GM23338 (cell line): ENCODE measurements at regions not wholly inside any gene's neighbourhood (a gene's known extent, or its start where the extent isn't known, plus 50 kb on each side); places are given as distances from the start of the nearest gene placed in this dataset.

ENCODE experiments used
- ATAC-seq: fragments of 200-7000 bp; cut with Tn5 transposase; 3 replicates; pipeline ENCODE4 v1.9.1; 2020
- DNase-seq: peaks from one replicate; pipeline ENCODE4 v3.0.0-alpha.2; 2015; ENCODE audit warnings: low spot score
- H2AFZ ChIP-seq: fragments of 200-600 bp; sonication (generic); 2 replicates; pipeline ENCODE4 v1.8.0; 2016; ENCODE audit warnings: antibody characterized with exemption, mild to moderate bottlenecking, moderate library complexity
- H3F3A ChIP-seq: fragments of 200-600 bp; sonication (generic); replicated peaks from 2 replicates; pipeline ENCODE4 v1.8.0; 2017; ENCODE audit warnings: antibody characterized with exemption, mixed run types, low read depth
- H3K27ac ChIP-seq: fragments of 200-600 bp; sonication (generic); 2 replicates; pipeline ENCODE4 v1.6.1; 2016; ENCODE audit warnings: low read depth
- H3K27me3 ChIP-seq: fragments of 200-600 bp; sonication (generic); 2 replicates; pipeline ENCODE4 v1.8.0; 2016; ENCODE audit warnings: mild to moderate bottlenecking, mixed run types, moderate library complexity; ENCODE audit not compliant: insufficient read depth
- H3K36me3 ChIP-seq: fragments of 200-600 bp; sonication (generic); 2 replicates; pipeline ENCODE4 v1.8.0; 2016; ENCODE audit warnings: mild to moderate bottlenecking; ENCODE audit not compliant: insufficient read depth
- H3K4me1 ChIP-seq: fragments of 200-600 bp; sonication (generic); 2 replicates; pipeline ENCODE4 v1.8.0; 2016; ENCODE audit warnings: mild to moderate bottlenecking, moderate library complexity; ENCODE audit not compliant: insufficient read depth
- H3K4me2 ChIP-seq: fragments of 200-600 bp; sonication (generic); 2 replicates; pipeline ENCODE4 v1.7.1; 2017; ENCODE audit warnings: mixed run types
- H3K4me3 ChIP-seq: fragments of 200-600 bp; sonication (generic); 2 replicates; pipeline ENCODE4 v1.6.1; 2016; ENCODE audit warnings: mixed run types
- H3K79me2 ChIP-seq: fragments of 200-600 bp; sonication (generic); replicated peaks from 2 replicates; pipeline ENCODE4 v1.8.0; 2017; ENCODE audit warnings: mild to moderate bottlenecking; ENCODE audit not compliant: insufficient read depth
- H3K9me2 ChIP-seq: fragments of 200-600 bp; sonication (generic); 2 replicates; pipeline ENCODE4 v1.8.0; 2017; ENCODE audit not compliant: insufficient read depth
- H4K20me1 ChIP-seq: fragments of 200-600 bp; sonication (generic); replicated peaks from 2 replicates; pipeline ENCODE4 v1.8.0; 2017; ENCODE audit warnings: mild to moderate bottlenecking; ENCODE audit not compliant: insufficient read depth
- H3K27ac Mint-ChIP-seq: 2 replicates; pipeline ENCODE4 v1.8.0; 2020; ENCODE audit warnings: inconsistent platforms, mild to moderate bottlenecking, moderate library complexity, mixed read lengths
- H3K27me3 Mint-ChIP-seq: 3 replicates; pipeline ENCODE4 v1.8.0; 2022; ENCODE audit warnings: low read depth, mild to moderate bottlenecking, moderate library complexity, mixed read lengths, inconsistent platforms; ENCODE audit not compliant: insufficient read depth, poor library complexity
- H3K36me3 Mint-ChIP-seq: 3 replicates; pipeline ENCODE4 v1.8.0; 2021; ENCODE audit warnings: low read depth, mild to moderate bottlenecking, inconsistent platforms, moderate library complexity, mixed read lengths
- H3K4me1 Mint-ChIP-seq: 3 replicates; pipeline ENCODE4 v1.8.0; 2020; ENCODE audit warnings: mild to moderate bottlenecking, inconsistent platforms, mixed read lengths
- H3K4me3 Mint-ChIP-seq: 3 replicates; pipeline ENCODE4 v1.8.0; 2021; ENCODE audit warnings: moderate library complexity, mild to moderate bottlenecking, inconsistent platforms, mixed read lengths
- H3K9me3 Mint-ChIP-seq: 3 replicates; pipeline ENCODE4 v1.8.0; 2020; ENCODE audit warnings: moderate library complexity, mild to moderate bottlenecking, inconsistent platforms, mixed read lengths
- EZH2 ChIP-seq: fragments of 200-600 bp; sonication (generic); IDR thresholded peaks from one replicate; pipeline ENCODE4 v1.8.0; 2017; ENCODE audit warnings: antibody characterized with exemption, mild to moderate bottlenecking, low read depth; ENCODE audit not compliant: unreplicated experiment
- EZH2phosphoT487 ChIP-seq: fragments of 200-600 bp; sonication (generic); IDR thresholded peaks from one replicate; pipeline ENCODE4 v1.8.1; 2018; ENCODE audit warnings: antibody characterized with exemption; ENCODE audit not compliant: unreplicated experiment
- NANOG ChIP-seq: IDR thresholded peaks from 2 replicates; pipeline ENCODE4 v1.6.1; 2016; ENCODE audit warnings: antibody characterized with exemption, borderline replicate concordance
- TF ChIP-seq, protein P1 (sequence below): IDR thresholded peaks from one replicate; pipeline ENCODE4 v1.6.1; 2018; ENCODE audit warnings: antibody characterized with exemption; ENCODE audit not compliant: unreplicated experiment
- TF ChIP-seq, protein P2 (sequence below), 2 experiments: fragments of 200-600 bp in 1 of 2; sonication (generic) in 1 of 2; conservative IDR thresholded peaks; 2 replicates each; pipeline versions ENCODE4 v1.5.1 to v1.6.1; 2016 to 2017; ENCODE audit warnings: antibody characterized with exemption in 2 of 2, low read depth in 2 of 2, mild to moderate bottlenecking in 2 of 2, moderate library complexity in 1 of 2
- TF ChIP-seq, protein P3 (sequence below): fragments of 250-450 bp; sonication (Bioruptor Pico); IDR thresholded peaks from 2 replicates; pipeline ENCODE4 v1.5.0; 2020; ENCODE audit warnings: mild to moderate bottlenecking, moderate library complexity

DNA sequence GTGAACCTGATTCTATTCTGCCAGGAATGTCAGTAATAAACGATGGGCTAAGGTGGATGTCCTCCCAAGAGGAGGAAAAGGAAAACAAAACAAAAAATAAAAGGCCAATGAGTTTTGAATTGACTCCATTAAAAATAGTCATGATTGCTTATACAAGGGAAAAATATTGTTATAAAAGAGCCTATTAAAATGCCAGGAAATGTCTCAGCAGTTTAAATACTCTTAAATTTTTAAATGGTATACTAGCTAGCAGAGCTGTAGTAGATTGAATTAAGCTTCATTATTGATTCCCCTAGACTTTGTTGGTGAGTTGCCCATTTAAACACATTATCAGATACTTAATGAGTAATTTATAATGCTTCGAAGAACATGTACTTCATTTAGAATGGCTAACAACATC, 990.9 kb upstream of the GJE1 start (continued):
- TF ChIP-seq, protein P1, sequence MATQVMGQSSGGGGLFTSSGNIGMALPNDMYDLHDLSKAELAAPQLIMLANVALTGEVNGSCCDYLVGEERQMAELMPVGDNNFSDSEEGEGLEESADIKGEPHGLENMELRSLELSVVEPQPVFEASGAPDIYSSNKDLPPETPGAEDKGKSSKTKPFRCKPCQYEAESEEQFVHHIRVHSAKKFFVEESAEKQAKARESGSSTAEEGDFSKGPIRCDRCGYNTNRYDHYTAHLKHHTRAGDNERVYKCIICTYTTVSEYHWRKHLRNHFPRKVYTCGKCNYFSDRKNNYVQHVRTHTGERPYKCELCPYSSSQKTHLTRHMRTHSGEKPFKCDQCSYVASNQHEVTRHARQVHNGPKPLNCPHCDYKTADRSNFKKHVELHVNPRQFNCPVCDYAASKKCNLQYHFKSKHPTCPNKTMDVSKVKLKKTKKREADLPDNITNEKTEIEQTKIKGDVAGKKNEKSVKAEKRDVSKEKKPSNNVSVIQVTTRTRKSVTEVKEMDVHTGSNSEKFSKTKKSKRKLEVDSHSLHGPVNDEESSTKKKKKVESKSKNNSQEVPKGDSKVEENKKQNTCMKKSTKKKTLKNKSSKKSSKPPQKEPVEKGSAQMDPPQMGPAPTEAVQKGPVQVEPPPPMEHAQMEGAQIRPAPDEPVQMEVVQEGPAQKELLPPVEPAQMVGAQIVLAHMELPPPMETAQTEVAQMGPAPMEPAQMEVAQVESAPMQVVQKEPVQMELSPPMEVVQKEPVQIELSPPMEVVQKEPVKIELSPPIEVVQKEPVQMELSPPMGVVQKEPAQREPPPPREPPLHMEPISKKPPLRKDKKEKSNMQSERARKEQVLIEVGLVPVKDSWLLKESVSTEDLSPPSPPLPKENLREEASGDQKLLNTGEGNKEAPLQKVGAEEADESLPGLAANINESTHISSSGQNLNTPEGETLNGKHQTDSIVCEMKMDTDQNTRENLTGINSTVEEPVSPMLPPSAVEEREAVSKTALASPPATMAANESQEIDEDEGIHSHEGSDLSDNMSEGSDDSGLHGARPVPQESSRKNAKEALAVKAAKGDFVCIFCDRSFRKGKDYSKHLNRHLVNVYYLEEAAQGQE, result no peak
- TF ChIP-seq EZH2 (no peak), EZH2phosphoT487 (no peak), NANOG (no peak)
- TF ChIP-seq, protein P2, sequence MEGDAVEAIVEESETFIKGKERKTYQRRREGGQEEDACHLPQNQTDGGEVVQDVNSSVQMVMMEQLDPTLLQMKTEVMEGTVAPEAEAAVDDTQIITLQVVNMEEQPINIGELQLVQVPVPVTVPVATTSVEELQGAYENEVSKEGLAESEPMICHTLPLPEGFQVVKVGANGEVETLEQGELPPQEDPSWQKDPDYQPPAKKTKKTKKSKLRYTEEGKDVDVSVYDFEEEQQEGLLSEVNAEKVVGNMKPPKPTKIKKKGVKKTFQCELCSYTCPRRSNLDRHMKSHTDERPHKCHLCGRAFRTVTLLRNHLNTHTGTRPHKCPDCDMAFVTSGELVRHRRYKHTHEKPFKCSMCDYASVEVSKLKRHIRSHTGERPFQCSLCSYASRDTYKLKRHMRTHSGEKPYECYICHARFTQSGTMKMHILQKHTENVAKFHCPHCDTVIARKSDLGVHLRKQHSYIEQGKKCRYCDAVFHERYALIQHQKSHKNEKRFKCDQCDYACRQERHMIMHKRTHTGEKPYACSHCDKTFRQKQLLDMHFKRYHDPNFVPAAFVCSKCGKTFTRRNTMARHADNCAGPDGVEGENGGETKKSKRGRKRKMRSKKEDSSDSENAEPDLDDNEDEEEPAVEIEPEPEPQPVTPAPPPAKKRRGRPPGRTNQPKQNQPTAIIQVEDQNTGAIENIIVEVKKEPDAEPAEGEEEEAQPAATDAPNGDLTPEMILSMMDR (conservative IDR thresholded peaks at IDR 0.05; ENCODE audit: low read depth in 2 of 2), result no peak

DNA sequence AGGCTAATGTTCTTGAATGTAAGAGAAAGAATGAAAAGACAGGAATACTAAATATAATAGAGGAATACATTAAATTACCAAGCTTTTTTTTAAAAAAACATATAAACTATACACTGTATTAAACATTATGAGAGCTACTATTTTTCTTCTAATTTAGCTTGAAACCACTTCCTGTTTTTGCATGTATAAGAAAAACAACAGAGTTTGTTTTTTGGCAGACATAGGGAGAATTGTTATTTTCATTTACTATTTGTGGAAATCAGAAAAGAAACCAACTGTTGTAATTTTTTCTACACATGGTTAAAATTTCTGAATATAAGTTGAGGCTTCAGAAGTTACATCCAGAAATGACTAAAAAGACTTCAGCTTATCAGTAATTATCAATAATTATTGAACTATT, 991.8 kb upstream of the GJE1 start:
- Histone ChIP-seq H3K27me3 (no peaks in the 10 kb centered on the region), H3K4me1 (no peaks in the 10 kb centered on the region), H3K9me2 (no peaks in the 10 kb centered on the region), H3F3A (no peaks in the 10 kb centered on the region), H2AFZ (no peak overlapping the region), H3K79me2 (no peaks in the 10 kb centered on the region), H3K4me3 (no peak overlapping the region), H3K36me3 (no peaks in the 10 kb centered on the region), H3K4me2 (no peak overlapping the region), H3K27ac (no peak overlapping the region), H4K20me1 (no peaks in the 10 kb centered on the region)
- no peak for ATAC-seq
- DNase-seq, result no peak
- Mint-ChIP-seq H3K4me3 (no peak overlapping the region), H3K27ac (no peak overlapping the region), H3K4me1 (no peaks in the 10 kb centered on the region), H3K36me3 (no peaks in the 10 kb centered on the region), H3K9me3 (no peaks in the 10 kb centered on the region), H3K27me3 (no peaks in the 10 kb centered on the region)
- TF ChIP-seq, protein P3, sequence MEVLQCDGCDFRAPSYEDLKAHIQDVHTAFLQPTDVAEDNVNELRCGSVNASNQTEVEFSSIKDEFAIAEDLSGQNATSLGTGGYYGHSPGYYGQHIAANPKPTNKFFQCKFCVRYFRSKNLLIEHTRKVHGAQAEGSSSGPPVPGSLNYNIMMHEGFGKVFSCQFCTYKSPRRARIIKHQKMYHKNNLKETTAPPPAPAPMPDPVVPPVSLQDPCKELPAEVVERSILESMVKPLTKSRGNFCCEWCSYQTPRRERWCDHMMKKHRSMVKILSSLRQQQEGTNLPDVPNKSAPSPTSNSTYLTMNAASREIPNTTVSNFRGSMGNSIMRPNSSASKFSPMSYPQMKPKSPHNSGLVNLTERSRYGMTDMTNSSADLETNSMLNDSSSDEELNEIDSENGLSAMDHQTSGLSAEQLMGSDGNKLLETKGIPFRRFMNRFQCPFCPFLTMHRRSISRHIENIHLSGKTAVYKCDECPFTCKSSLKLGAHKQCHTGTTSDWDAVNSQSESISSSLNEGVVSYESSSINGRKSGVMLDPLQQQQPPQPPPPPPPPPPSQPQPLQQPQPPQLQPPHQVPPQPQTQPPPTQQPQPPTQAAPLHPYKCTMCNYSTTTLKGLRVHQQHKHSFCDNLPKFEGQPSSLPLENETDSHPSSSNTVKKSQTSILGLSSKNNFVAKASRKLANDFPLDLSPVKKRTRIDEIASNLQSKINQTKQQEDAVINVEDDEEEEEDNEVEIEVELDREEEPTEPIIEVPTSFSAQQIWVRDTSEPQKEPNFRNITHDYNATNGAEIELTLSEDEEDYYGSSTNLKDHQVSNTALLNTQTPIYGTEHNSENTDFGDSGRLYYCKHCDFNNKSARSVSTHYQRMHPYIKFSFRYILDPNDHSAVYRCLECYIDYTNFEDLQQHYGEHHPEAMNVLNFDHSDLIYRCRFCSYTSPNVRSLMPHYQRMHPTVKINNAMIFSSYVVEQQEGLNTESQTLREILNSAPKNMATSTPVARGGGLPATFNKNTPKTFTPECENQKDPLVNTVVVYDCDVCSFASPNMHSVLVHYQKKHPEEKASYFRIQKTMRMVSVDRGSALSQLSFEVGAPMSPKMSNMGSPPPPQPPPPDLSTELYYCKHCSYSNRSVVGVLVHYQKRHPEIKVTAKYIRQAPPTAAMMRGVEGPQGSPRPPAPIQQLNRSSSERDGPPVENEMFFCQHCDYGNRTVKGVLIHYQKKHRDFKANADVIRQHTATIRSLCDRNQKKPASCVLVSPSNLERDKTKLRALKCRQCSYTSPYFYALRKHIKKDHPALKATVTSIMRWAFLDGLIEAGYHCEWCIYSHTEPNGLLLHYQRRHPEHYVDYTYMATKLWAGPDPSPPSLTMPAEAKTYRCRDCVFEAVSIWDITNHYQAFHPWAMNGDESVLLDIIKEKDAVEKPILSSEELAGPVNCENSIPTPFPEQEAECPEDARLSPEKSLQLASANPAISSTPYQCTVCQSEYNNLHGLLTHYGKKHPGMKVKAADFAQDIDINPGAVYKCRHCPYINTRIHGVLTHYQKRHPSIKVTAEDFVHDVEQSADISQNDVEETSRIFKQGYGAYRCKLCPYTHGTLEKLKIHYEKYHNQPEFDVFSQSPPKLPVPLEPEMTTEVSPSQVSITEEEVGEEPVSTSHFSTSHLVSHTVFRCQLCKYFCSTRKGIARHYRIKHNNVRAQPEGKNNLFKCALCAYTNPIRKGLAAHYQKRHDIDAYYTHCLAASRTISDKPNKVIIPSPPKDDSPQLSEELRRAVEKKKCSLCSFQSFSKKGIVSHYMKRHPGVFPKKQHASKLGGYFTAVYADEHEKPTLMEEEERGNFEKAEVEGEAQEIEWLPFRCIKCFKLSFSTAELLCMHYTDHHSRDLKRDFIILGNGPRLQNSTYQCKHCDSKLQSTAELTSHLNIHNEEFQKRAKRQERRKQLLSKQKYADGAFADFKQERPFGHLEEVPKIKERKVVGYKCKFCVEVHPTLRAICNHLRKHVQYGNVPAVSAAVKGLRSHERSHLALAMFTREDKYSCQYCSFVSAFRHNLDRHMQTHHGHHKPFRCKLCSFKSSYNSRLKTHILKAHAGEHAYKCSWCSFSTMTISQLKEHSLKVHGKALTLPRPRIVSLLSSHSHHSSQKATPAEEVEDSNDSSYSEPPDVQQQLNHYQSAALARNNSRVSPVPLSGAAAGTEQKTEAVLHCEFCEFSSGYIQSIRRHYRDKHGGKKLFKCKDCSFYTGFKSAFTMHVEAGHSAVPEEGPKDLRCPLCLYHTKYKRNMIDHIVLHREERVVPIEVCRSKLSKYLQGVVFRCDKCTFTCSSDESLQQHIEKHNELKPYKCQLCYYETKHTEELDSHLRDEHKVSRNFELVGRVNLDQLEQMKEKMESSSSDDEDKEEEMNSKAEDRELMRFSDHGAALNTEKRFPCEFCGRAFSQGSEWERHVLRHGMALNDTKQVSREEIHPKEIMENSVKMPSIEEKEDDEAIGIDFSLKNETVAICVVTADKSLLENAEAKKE (CRISPR knock-in tag), result no peak
